GM23248 (cell line): ENCODE measurements at regions not wholly inside any gene's neighbourhood (a gene's known extent, or its start where the extent isn't known, plus 50 kb on each side); places are given as distances from the start of the nearest gene placed in this dataset.
"Not testable (repeated sequence)": the region's sequence is repeated elsewhere in the genome, so short reads cannot be mapped to it uniquely, and the experiment has no call there.

Experiments
- DNase-seq: peaks from one replicate; pipeline ENCODE4 v3.0.0-alpha.2; 2015
- H2AFZ ChIP-seq: fragments of 200-600 bp; sonication (generic); 2 replicates; pipeline ENCODE4 v1.6.1; 2016; ENCODE audit warnings: antibody characterized with exemption
- H3F3A ChIP-seq: fragments of 200-600 bp; sonication (generic); 2 replicates; pipeline ENCODE4 v1.6.1; 2016; ENCODE audit warnings: mild to moderate bottlenecking, antibody characterized with exemption, mixed run types; ENCODE audit not compliant: insufficient read depth
- H3K27ac ChIP-seq: fragments of 200-600 bp; sonication (generic); 2 replicates; pipeline ENCODE4 v1.5.1; 2016; ENCODE audit warnings: mild to moderate bottlenecking
- H3K27me3 ChIP-seq: fragments of 200-600 bp; sonication (generic); replicated peaks from 2 replicates; pipeline ENCODE4 v1.6.1; 2016; ENCODE audit warnings: mild to moderate bottlenecking; ENCODE audit not compliant: insufficient read depth
- H3K36me3 ChIP-seq: fragments of 200-600 bp; sonication (generic); 2 replicates; pipeline ENCODE4 v1.6.1; 2016; ENCODE audit warnings: low read depth, mild to moderate bottlenecking
- H3K4me1 ChIP-seq: fragments of 200-600 bp; sonication (generic); 2 replicates; pipeline ENCODE4 v1.6.1; 2016; ENCODE audit warnings: mild to moderate bottlenecking; ENCODE audit not compliant: insufficient read depth
- H3K4me2 ChIP-seq: fragments of 200-600 bp; sonication (generic); one replicate; pipeline ENCODE4 v1.6.1; 2016; ENCODE audit warnings: mild to moderate bottlenecking; ENCODE audit not compliant: unreplicated experiment
- H3K4me3 ChIP-seq: fragments of 200-600 bp; sonication (generic); 2 replicates; pipeline ENCODE4 v1.5.1; 2016; ENCODE audit warnings: mild to moderate bottlenecking
- H3K79me2 ChIP-seq: fragments of 200-600 bp; sonication (generic); 2 replicates; pipeline ENCODE4 v1.6.1; 2016; ENCODE audit warnings: mild to moderate bottlenecking; ENCODE audit not compliant: insufficient read depth
- H3K9ac ChIP-seq: fragments of 200-600 bp; sonication (generic); 2 replicates; pipeline ENCODE4 v1.6.1; 2016; ENCODE audit warnings: mild to moderate bottlenecking
- H3K9me2 ChIP-seq: fragments of 200-600 bp; sonication (generic); 2 replicates; pipeline ENCODE4 v1.6.1; 2016; ENCODE audit warnings: mixed run types, mild to moderate bottlenecking, moderate library complexity; ENCODE audit not compliant: insufficient read depth
- H3K9me3 ChIP-seq: fragments of 200-600 bp; sonication (generic); one replicate; pipeline ENCODE4 v1.6.1; 2017; ENCODE audit warnings: low read depth
- H4K20me1 ChIP-seq: fragments of 200-600 bp; sonication (generic); 2 replicates; pipeline ENCODE4 v1.6.0; 2016; ENCODE audit not compliant: insufficient read depth
- EZH2 ChIP-seq: fragments of 200-600 bp; sonication (generic); IDR thresholded peaks from 2 replicates; pipeline ENCODE4 v1.6.1; 2018; ENCODE audit warnings: antibody characterized with exemption, mild to moderate bottlenecking; ENCODE audit not compliant: insufficient read depth, poor library complexity, severe bottlenecking
- EZH2phosphoT487 ChIP-seq: fragments of 200-600 bp; sonication (generic); IDR thresholded peaks from 2 replicates; pipeline ENCODE4 v1.6.1; 2018; ENCODE audit warnings: antibody characterized with exemption, moderate library complexity, mild to moderate bottlenecking, low read depth; ENCODE audit not compliant: insufficient read depth
- WGBS, 2 experiments: methylation state at CpG; one replicate each; pipeline ENCODE4 v1.1.6; 2015 to 2017; ENCODE audit warnings: low lambda C conversion rate in 2 of 2, low coverage in 1 of 2; ENCODE audit errors: missing lambda C conversion rate in 2 of 2; 5-methylcytosine and 5-hydroxymethylcytosine counted together
- in situ Hi-C: fragments of 300-500 bp; cut with MboI; formaldehyde crosslinking; loops from 2 replicates; pipeline ENCODE4 v1.15.0; 2020

DNA sequence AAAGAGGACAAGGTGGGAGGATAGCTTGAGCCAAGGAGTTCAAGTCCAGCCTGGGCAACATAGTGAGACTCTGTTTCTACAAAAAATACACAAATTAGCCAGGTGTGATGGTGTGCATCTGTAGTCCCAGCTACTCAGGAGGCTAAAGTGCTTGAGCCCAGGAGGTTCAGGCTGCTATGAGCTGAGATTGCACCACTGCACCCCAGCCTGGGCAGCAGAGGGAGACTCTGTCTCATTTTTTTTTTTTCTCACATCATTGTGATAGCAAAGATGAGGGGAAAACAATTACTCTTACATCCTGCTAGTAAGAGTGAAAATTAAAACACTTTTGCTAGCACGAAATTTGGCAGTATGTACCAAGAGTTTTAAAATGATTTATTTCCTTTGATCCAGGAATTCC is 463.7 kb downstream of the TMEM135 start:
- Histone ChIP-seq H3K9me3 (no peaks in the 10 kb centered on the region), H3K36me3 (no peaks in the 10 kb centered on the region), H4K20me1 (no peaks in the 10 kb centered on the region), H3K4me3 (no peak overlapping the region), H3K9ac (no peak overlapping the region), H3K4me2 (no peak overlapping the region), H3K9me2 (no peaks in the 10 kb centered on the region), H2AFZ (no peak overlapping the region), H3K4me1 (no peaks in the 10 kb centered on the region), H3K27ac (no peak overlapping the region), H3F3A (no peaks in the 10 kb centered on the region), H3K27me3 (no peaks in the 10 kb centered on the region), H3K79me2 (no peaks in the 10 kb centered on the region)
- in situ Hi-C loops: no loop called here
- DNase-seq: no peak
- TF ChIP-seq EZH2 (no peak), EZH2phosphoT487 (no peak)
- WGBS, 2 experiments: 0 to 9% methylated on average over 1 of the region's 1 CpG

DNA sequence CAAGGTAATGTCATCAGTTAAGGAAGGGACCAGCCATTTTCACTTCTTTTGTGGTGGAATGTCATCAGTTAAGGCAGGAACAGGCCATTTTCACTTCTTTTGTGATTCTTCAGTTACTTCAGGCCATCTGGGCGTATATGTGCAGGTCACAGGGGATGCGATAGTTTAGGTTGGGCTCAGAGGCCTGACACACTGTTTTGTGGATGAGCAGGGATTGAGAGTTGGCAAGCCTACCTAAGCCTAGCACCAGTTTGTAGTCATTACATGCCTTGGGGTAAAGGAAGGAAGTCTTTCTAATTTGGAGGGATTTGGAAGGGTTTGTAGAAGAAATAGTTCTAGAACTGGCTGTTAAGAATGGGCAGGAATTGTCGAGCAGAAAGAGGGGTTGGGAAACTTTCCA is 457.2 kb downstream of the TMEM135 start:
- 74 to 87% methylated on average over 3 of the region's 3 CpGs for WGBS, 2 experiments
- H3K27ac ChIP-seq, H3K4me2 ChIP-seq, H3K4me1 ChIP-seq, H3F3A ChIP-seq, H3K27me3 ChIP-seq, in situ Hi-C loops, H3K9me2 ChIP-seq, H2AFZ ChIP-seq, H4K20me1 ChIP-seq, H3K9ac ChIP-seq, H3K9me3 ChIP-seq, H3K79me2 ChIP-seq, DNase-seq, H3K36me3 ChIP-seq, H3K4me3 ChIP-seq: not testable (repeated sequence)

GRCh38 chr11:87494026-87494425 is 456.3 kb downstream of the TMEM135 start:
- 50 to 56% methylated on average over 7 of the region's 7 CpGs for WGBS, 2 experiments
- in situ Hi-C loops: not testable (repeated sequence)

GRCh38 chr11:87493516-87493915 is 455.8 kb downstream of the TMEM135 start:
- H3K4me3 ChIP-seq: no peak overlapping the region
- H3K27ac ChIP-seq: no peak overlapping the region
- peaks cover 7% of the 10 kb centered on the region; the same call in 1 of the 2 replicates for H3K4me1 ChIP-seq
- no peaks in the 10 kb centered on the region for H3K79me2 ChIP-seq
- H3K9ac ChIP-seq: no peak overlapping the region
- no peaks in the 10 kb centered on the region for H3K9me3 ChIP-seq
- no peaks in the 10 kb centered on the region for H3F3A ChIP-seq
- peak overlapping the region; percentile 19; the same call in 1 of the 2 replicates for H2AFZ ChIP-seq
- in situ Hi-C loops: no loop called here
- TF ChIP-seq EZH2: no peak
- TF ChIP-seq EZH2phosphoT487: no peak
- no peaks in the 10 kb centered on the region for H3K36me3 ChIP-seq
- no peaks in the 10 kb centered on the region for H4K20me1 ChIP-seq
- DNase-seq: peak; percentile 29
- no peaks in the 10 kb centered on the region for H3K27me3 ChIP-seq
- no peak overlapping the region for H3K4me2 ChIP-seq
- 33 to 39% methylated on average over 4 of the region's 4 CpGs for WGBS, 2 experiments
- H3K9me2 ChIP-seq: no peaks in the 10 kb centered on the region

More at GRCh38 chr11:87494026-87494425, 456.3 kb downstream of the TMEM135 start:
- not testable (repeated sequence) for H3K36me3 ChIP-seq, H2AFZ ChIP-seq, H3K9me2 ChIP-seq, H3F3A ChIP-seq, H3K27ac ChIP-seq, H3K9me3 ChIP-seq, H3K27me3 ChIP-seq, H4K20me1 ChIP-seq, H3K79me2 ChIP-seq, H3K4me3 ChIP-seq, H3K9ac ChIP-seq, H3K4me1 ChIP-seq, DNase-seq, H3K4me2 ChIP-seq

DNA sequence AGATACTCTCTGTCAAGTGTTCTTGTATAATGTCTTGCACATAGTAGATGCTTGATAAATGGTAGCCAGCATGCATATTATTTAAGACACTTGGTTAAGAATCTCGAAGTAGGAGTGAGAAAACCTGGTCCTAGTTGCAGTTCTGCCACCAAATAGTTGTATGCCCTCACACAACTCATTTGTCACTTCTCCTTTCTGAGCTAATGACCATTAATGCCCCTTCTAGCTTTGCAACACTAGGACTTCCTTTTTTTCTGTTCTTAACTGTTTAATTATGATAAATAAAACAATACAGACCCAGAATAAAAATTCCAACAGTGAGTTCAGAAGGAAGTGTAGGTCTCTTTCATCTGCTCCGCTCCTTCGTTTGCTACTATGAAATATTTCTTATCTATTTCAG is 453.6 kb downstream of the TMEM135 start:
- H2AFZ ChIP-seq: no peak overlapping the region
- in situ Hi-C loops: no loop called here
- peaks cover 7% of the 10 kb centered on the region; the same call in 1 of the 2 replicates for H3K4me1 ChIP-seq
- H3K4me3 ChIP-seq: no peak overlapping the region
- TF ChIP-seq EZH2phosphoT487: no peak
- TF ChIP-seq EZH2: no peak
- no peaks in the 10 kb centered on the region for H3K79me2 ChIP-seq
- H3K9me3 ChIP-seq: no peaks in the 10 kb centered on the region
- no peak overlapping the region for H3K27ac ChIP-seq
- H3K4me2 ChIP-seq: no peak overlapping the region
- H3K9me2 ChIP-seq: no peaks in the 10 kb centered on the region
- no peaks in the 10 kb centered on the region for H3K36me3 ChIP-seq
- DNase-seq: no peak
- H4K20me1 ChIP-seq: no peaks in the 10 kb centered on the region
- H3K27me3 ChIP-seq: no peaks in the 10 kb centered on the region
- no peaks in the 10 kb centered on the region for H3F3A ChIP-seq
- WGBS, 2 experiments: 50 to 59% methylated on average over 3 of the region's 3 CpGs
- H3K9ac ChIP-seq: no peak overlapping the region
